HG03575 (cell line): ENCODE measurements at regions not wholly inside any gene's neighbourhood (a gene's known extent, or its start where the extent isn't known, plus 50 kb on each side); places are given as distances from the start of the nearest gene placed in this dataset.

Experiments used
- ATAC-seq: cut with Tn5 transposase; IDR thresholded peaks from one replicate; pipeline ENCODE4 v1.9.1; 2021; ENCODE audit not compliant: unreplicated experiment, insufficient number of reproducible peaks, low FRiP score; ENCODE audit errors: extremely low read depth

DNA sequence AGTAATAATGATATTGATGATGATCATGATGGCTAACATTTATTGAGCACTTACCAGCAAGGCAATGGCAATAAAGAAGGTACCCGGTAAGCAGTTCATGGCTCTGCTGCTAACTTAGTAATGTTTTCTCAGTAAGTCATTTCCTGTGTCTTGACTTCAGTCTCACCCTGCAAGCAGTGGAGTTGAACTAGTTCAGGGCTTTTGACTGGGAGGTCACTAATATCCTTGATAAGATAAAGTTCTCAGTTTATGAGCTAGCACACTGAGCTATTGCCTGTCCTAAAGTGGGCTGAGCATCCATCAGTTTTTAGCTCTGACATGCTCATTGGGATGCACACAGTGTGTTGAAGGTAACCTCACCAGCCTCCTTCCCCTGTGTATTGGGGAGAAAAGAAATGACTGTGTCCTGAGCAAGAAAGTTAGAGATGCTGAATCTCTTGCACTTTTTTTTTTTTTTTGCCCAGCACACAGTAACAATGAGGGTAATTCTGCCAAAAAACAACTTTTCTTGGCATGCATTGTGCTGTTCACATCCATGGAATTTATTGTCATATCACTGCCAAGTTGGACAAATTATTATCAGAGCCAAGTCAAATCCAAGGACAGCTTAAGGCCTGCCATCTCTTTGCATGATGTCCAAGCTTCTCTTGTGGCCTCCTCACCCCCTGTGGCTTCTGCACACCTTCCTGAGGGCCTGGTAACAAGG, 55.5 kb upstream of the GADD45A start:
- no peak for ATAC-seq

GRCh38 chr1:67630438-67631045, 54.5 kb upstream of the GADD45A start:
- no peak for ATAC-seq

DNA sequence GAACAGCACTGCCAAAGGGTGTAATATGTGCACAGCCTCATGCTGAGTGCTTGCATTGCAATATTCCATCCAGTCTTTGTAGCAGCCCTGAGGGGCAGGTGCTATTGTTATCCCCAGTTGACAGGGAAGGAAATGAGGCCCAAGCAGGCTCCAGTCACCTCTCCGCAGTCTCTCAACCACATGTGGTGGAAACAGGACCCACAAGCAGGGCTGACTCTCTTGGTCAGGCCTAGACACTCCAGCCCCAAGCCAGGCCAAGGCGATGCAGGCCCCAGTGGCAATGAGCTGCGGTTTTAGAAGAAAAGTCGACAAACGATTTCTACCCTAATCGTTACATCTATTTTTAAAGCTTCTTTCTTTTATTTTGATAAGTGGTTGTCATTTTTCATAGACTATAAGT, 52.6 kb upstream of the GADD45A start:
- ATAC-seq = no peak

DNA sequence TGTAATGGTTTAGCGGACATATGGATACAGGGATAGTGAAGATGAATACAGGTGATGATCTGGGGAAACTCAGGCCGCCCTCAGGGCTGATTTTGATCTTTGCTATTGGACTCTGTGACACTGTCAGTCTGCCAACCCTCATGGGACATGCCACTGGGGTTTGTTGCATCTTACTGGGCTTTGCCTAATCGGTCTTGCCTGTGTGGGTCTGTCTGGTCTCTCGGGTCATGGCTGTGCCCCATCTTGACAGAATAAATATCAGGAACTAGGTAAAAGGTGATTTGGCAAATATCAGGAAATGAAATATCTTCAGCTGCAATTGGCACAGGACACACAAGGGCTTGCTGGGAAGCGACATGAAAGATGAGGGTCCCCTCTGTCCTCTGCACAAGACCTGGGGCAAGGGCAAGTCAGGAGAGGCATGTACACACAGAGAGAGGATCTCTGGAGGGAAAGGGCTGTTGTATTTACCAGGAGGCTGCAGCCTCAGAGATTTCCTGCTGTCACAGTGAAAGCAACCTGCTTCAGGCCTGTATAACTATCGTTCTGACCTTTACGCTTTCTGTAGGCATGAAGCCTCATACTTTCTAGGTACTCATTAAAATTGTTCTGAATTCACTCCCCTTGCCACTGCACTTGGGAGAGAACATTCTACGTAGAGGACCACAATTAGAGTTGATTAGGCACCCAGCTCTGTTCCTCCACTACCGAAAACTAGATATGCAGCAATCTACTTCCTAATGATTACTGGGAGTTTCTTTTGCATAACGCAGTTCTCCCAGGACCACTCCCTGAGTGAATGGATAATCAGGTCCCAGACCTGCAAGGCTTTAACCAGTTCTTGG, 52.0 kb upstream of the GADD45A start:
- no peak for ATAC-seq

- no peak for ATAC-seq
Measured at GRCh38 chr1:67634396-67634935, 50.5 kb upstream of the GADD45A start.

GRCh38 chr1:67635055-67635809, 49.8 kb upstream of the GADD45A start:
- ATAC-seq = no peak
